Esophagus muscularis mucosa (tissue), 4 donors: ENCODE measurements at regions not wholly inside any gene's neighbourhood (a gene's known extent, or its start where the extent isn't known, plus 50 kb on each side); places are given as distances from the start of the nearest gene placed in this dataset.

Experiments used
- DNase-seq: peaks from one replicate; pipeline ENCODE4 v3.0.0-alpha.2; 2017; ENCODE audit errors: extremely low spot score
- H3K27ac ChIP-seq, 4 donors: fragments of 200-600 bp; sonication (generic); replicated peaks in 1 of 4; 1 replicate in 3 of 4; 2 replicates in 1 of 4; pipeline ENCODE4 v1.5.1; 2016 to 2019; ENCODE audit warnings: mild to moderate bottlenecking in 1 of 4
- H3K27me3 ChIP-seq, 4 donors: fragments of 200-600 bp; sonication (generic); one replicate each; pipeline versions ENCODE4 v1.5.1 to v1.6.0; 2016 to 2019
- H3K36me3 ChIP-seq, 4 donors: fragments of 200-600 bp; sonication (generic); one replicate each; pipeline ENCODE4 v1.5.1; 2016 to 2019
- H3K4me1 ChIP-seq, 4 donors: fragments of 200-600 bp; sonication (generic); one replicate each; pipeline ENCODE4 v1.5.1; 2016 to 2019
- H3K4me3 ChIP-seq, 4 donors: fragments of 200-600 bp; sonication (generic); 1 replicate in 2 of 4; 2 replicates in 2 of 4; pipeline ENCODE4 v1.5.1; 2016 to 2019; ENCODE audit warnings: mild to moderate bottlenecking in 4 of 4, moderate library complexity in 1 of 4
- H3K9me3 ChIP-seq, 4 donors: fragments of 200-600 bp; sonication (generic); 1 replicate in 3 of 4; 2 replicates in 1 of 4; pipeline ENCODE4 v1.5.1; 2016 to 2019
- CTCF ChIP-seq, 3 experiments: fragments of 200-600 bp in 2 of 3; fragments of 450-650 bp in 1 of 3; sonication (generic) in 2 of 3; IDR thresholded peaks; one replicate each; pipeline ENCODE4 v1.5.1; 2017 to 2019; ENCODE audit warnings: antibody characterized with exemption in 3 of 3, mild to moderate bottlenecking in 2 of 3, moderate library complexity in 1 of 3
- EP300 ChIP-seq: sonication (generic); formaldehyde crosslinking; IDR thresholded peaks from one replicate; pipeline ENCODE4 v1.6.1; 2017; ENCODE audit warnings: antibody characterized with exemption
- POLR2A ChIP-seq: fragments of 450-650 bp; IDR thresholded peaks from one replicate; pipeline ENCODE4 v1.6.1; 2017; ENCODE audit warnings: antibody characterized with exemption, moderate library complexity, mild to moderate bottlenecking, low read depth
- POLR2AphosphoS5 ChIP-seq, 2 donors: sonication (generic); formaldehyde crosslinking; IDR thresholded peaks; one replicate each; pipeline ENCODE4 v1.6.1; 2017; ENCODE audit warnings: antibody characterized with exemption in 2 of 2
- whole genome bisulfite sequencing: methylation state at CpG from one replicate; pipeline ENCODE4 v1.1.5; 2018; 5-methylcytosine and 5-hydroxymethylcytosine counted together
- intact Hi-C: fragments of 100-400 bp; cut with DNase I; formaldehyde crosslinking; loops from one replicate; pipeline ENCODE4 v1.15.1; 2023

DNA sequence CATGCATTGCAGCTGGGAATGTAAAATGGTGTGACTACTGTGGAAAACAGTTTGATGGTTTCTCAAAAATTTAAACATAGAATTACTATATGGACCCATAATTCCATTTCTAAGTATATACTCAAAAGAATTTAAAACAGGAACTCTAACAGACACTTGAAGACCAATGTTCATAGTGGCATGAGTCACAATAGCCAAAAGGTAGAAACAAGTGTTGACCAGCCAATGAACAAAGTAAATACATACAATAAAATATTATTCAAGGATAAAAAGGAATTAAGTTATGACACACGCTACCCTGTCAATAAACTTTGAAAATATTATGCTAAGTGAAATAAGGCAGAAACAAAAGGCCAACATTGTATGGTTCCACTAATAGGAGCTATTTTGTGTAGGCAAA is 357.4 kb upstream of the IL12A start:
- no peaks in the 10 kb centered on the region for H3K4me1 ChIP-seq
- H3K27me3 ChIP-seq, result no peaks in the 10 kb centered on the region
- 100% methylated on average over 1 of the region's 1 CpG for WGBS
- DNase-seq, result no peak
- H3K27ac ChIP-seq, result no peak overlapping the region
- intact Hi-C loops, result no loop called here
- no peak for TF ChIP-seq POLR2AphosphoS5 (IDR thresholded peaks at IDR 0.05)
- TF ChIP-seq EP300, result no peak
- no peak for TF ChIP-seq CTCF (IDR thresholded peaks at IDR 0.05)
- TF ChIP-seq POLR2A, result no peak
- no peaks in the 10 kb centered on the region for H3K9me3 ChIP-seq
- no peaks in the 10 kb centered on the region for H3K36me3 ChIP-seq
- H3K4me3 ChIP-seq, result no peak overlapping the region

DNA sequence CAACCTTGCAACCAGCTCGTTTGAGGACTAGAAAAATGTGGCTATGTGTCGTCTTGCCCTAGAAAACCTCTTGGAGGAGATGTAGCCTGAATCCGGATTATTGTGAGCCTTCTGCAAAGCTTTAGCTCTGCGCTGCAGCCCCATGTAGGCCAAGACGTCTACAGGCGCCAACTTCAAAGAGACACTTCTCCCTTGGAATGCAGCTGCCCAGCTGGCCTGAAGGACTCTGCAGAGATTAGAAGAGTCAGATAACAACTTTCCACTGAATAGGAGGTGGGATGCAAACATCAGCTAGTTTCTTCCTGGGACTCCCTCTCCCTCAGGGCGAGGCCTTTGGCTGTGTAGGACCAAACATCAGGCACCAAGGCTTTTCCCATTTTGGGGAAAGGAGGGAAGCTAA is 356.5 kb upstream of the IL12A start:
- intact Hi-C loops, result no loop called here
- Histone ChIP-seq H3K27me3 (no peaks in the 10 kb centered on the region), H3K36me3 (no peaks in the 10 kb centered on the region), H3K27ac (no peak overlapping the region), H3K9me3 (no peaks in the 10 kb centered on the region), H3K4me1 (no peaks in the 10 kb centered on the region), H3K4me3 (no peak overlapping the region)
- 84% methylated on average over 7 of the region's 7 CpGs for WGBS
- TF ChIP-seq CTCF (IDR thresholded peaks at IDR 0.05), result no peak
- no peak for TF ChIP-seq POLR2A
- no peak for TF ChIP-seq EP300
- TF ChIP-seq POLR2AphosphoS5 (IDR thresholded peaks at IDR 0.05), result no peak
- no peak for DNase-seq

GRCh38 chr3:159632851-159633250 is 355.8 kb upstream of the IL12A start:
- Histone ChIP-seq H3K4me1 (no peaks in the 10 kb centered on the region), H3K27ac (no peak overlapping the region), H3K9me3 (no peaks in the 10 kb centered on the region), H3K27me3 (no peaks in the 10 kb centered on the region), H3K4me3 (no peak overlapping the region), H3K36me3 (no peaks in the 10 kb centered on the region)
- TF ChIP-seq EP300, result no peak
- no peak for TF ChIP-seq POLR2A
- TF ChIP-seq CTCF (IDR thresholded peaks at IDR 0.05), result no peak
- TF ChIP-seq POLR2AphosphoS5 (IDR thresholded peaks at IDR 0.05), result no peak
- DNase-seq, result no peak
- intact Hi-C loops, result no loop called here

GRCh38 chr3:159634483-159634882 is 354.2 kb upstream of the IL12A start:
- DNase-seq, result no peak
- H3K27me3 ChIP-seq, result no peaks in the 10 kb centered on the region
- no peak for TF ChIP-seq POLR2AphosphoS5 (IDR thresholded peaks at IDR 0.05)
- no peak for TF ChIP-seq CTCF (IDR thresholded peaks at IDR 0.05)
- TF ChIP-seq EP300, result no peak
- no peak for TF ChIP-seq POLR2A
- no peaks in the 10 kb centered on the region for H3K36me3 ChIP-seq
- intact Hi-C loops, result no loop called here
- WGBS, result 77% methylated on average over 4 of the region's 4 CpGs
- H3K27ac ChIP-seq, result no peak overlapping the region
- no peaks in the 10 kb centered on the region for H3K4me1 ChIP-seq
- H3K9me3 ChIP-seq, result no peaks in the 10 kb centered on the region
- no peak overlapping the region for H3K4me3 ChIP-seq

- intact Hi-C loops, result no loop called here
- 81% methylated on average over 3 of the region's 3 CpGs for WGBS
Observed at GRCh38 chr3:159635047-159635641, 353.5 kb upstream of the IL12A start.

More at GRCh38 chr3:159635047-159635641, 353.5 kb upstream of the IL12A start:
- no peaks in the 10 kb centered on the region for H3K27me3 ChIP-seq
- H3K4me1 ChIP-seq, result no peaks in the 10 kb centered on the region
- H3K9me3 ChIP-seq, result no peaks in the 10 kb centered on the region
- DNase-seq, result no peak
- no peak for TF ChIP-seq POLR2AphosphoS5 (IDR thresholded peaks at IDR 0.05)
- TF ChIP-seq EP300, result no peak
- no peak for TF ChIP-seq POLR2A
- no peak for TF ChIP-seq CTCF (IDR thresholded peaks at IDR 0.05)
- H3K4me3 ChIP-seq, result no peak overlapping the region
- H3K36me3 ChIP-seq, result no peaks in the 10 kb centered on the region
- H3K27ac ChIP-seq, result no peak overlapping the region
